Panc1 (cell line): ENCODE measurements at regions not wholly inside any gene's neighbourhood (a gene's known extent, or its start where the extent isn't known, plus 50 kb on each side); places are given as distances from the start of the nearest gene placed in this dataset.

Experiments used
- ATAC-seq: fragments of 200-7000 bp; cut with Tn5 transposase; 2 replicates; pipeline ENCODE4 v1.9.1; 2020; ENCODE audit warnings: mild to moderate bottlenecking, moderate library complexity
- BruUV-seq: library from RNA; stranded (reverse); fragments of 400-500 nt; replicated peaks from 2 replicates; lab custom pipeline; 2021; lab: Mats Ljungman, UMichigan
- CTCF ChIA-PET: fragments of 300-600 bp; sonication (Branson Sonifier 250); formaldehyde crosslinking; loops from one replicate; lab custom pipeline; 2022; ENCODE audit warnings: antibody characterized with exemption; lab: Charles Lee
- POLR2A ChIA-PET: fragments of 300-600 bp; sonication (Branson Sonifier 250); formaldehyde crosslinking; loops from one replicate; lab custom pipeline; 2022; ENCODE audit warnings: antibody characterized with exemption; lab: Charles Lee
- DNase-seq: peaks from one replicate; pipeline ENCODE4 v3.0.0-alpha.2; 2010; ENCODE audit warnings: low read depth, low spot score
- H3K27ac ChIP-seq: 2 replicates; pipeline ENCODE4 v1.5.1; 2011; ENCODE audit warnings: mild to moderate bottlenecking, low read length, inconsistent platforms
- H3K27me3 ChIP-seq: fragments of 200-500 bp; sonication (Bioruptor generic); 2 replicates; pipeline ENCODE4 v1.6.0; 2014; ENCODE audit warnings: low read length, inconsistent platforms; ENCODE audit not compliant: control insufficient read depth, insufficient read depth
- H3K36me3 ChIP-seq: fragments of 200-500 bp; sonication (Bioruptor generic); 2 replicates; pipeline ENCODE4 v1.5.1; 2014; ENCODE audit warnings: inconsistent platforms, mild to moderate bottlenecking, low read length, moderate library complexity; ENCODE audit not compliant: control insufficient read depth, insufficient read depth
- H3K4me1 ChIP-seq: 2 replicates; pipeline ENCODE4 v1.5.1; 2011; ENCODE audit warnings: inconsistent platforms, mild to moderate bottlenecking, low read length, moderate library complexity; ENCODE audit not compliant: control insufficient read depth, insufficient read depth
- H3K4me3 ChIP-seq, 2 experiments: 2 replicates each; pipeline ENCODE4 v1.5.1; 2011 to 2012; ENCODE audit warnings: low read depth in 2 of 2, low read length in 2 of 2, mild to moderate bottlenecking in 2 of 2, inconsistent platforms in 1 of 2, moderate library complexity in 1 of 2
- H3K9me3 ChIP-seq: fragments of 200-500 bp; sonication (Bioruptor generic); 2 replicates; pipeline ENCODE4 v1.5.1; 2014; ENCODE audit warnings: low read depth, mild to moderate bottlenecking, inconsistent platforms, low read length, moderate library complexity; ENCODE audit not compliant: control insufficient read depth, insufficient read depth
- CTCF ChIP-seq: fragments of 450-650 bp; IDR thresholded peaks from 2 replicates; pipeline ENCODE4 v1.5.1; 2017; ENCODE audit warnings: mild to moderate bottlenecking
- POLR2AphosphoS5 ChIP-seq: IDR thresholded peaks from 2 replicates; pipeline ENCODE4 v1.6.1; 2012; ENCODE audit warnings: mild to moderate bottlenecking, low read depth, low read length, moderate library complexity
- REST ChIP-seq, 2 experiments: IDR thresholded peaks; 2 replicates each; pipeline ENCODE4 v1.6.1; 2011 to 2012; ENCODE audit warnings: low read depth in 2 of 2, control low read depth in 1 of 2, low read length in 1 of 2, mild to moderate bottlenecking in 1 of 2, moderate library complexity in 1 of 2; ENCODE audit not compliant: insufficient read depth in 1 of 2
- SIN3A ChIP-seq: IDR thresholded peaks from 2 replicates; pipeline ENCODE4 v1.6.1; 2012; ENCODE audit warnings: low read depth, mild to moderate bottlenecking, low read length, moderate library complexity, borderline replicate concordance; ENCODE audit not compliant: insufficient read depth
- TCF7L2 ChIP-seq: IDR thresholded peaks from 2 replicates; pipeline ENCODE4 v1.6.1; 2011; ENCODE audit warnings: mild to moderate bottlenecking, low read depth, low read length, inconsistent platforms
- in situ Hi-C: cut with HindIII; loops from 2 replicates; pipeline ENCODE4 v1.10.0; 2016; ENCODE audit warnings: low sequenced_read_pairs, low pct_unique_long_range_greater_than_20kb
- intact Hi-C: fragments of 100-400 bp; cut with micrococcal nuclease; formaldehyde crosslinking; loops from one replicate; pipeline ENCODE4 v1.10.0; 2022; ENCODE audit not compliant: unreplicated experiment

GRCh38 chr1:57603696-57604095, 179.8 kb upstream of the DAB1 start:
- ChIA-PET POLR2A (no interaction called here), CTCF (no interaction called here)
- DNase-seq (no peak), ATAC-seq (no peak)
- H3K4me3 ChIP-seq: no peak overlapping the region
- H3K27me3 ChIP-seq: no peaks in the 10 kb centered on the region
- no peaks in the 10 kb centered on the region for H3K36me3 ChIP-seq
- no peak overlapping the region for H3K27ac ChIP-seq
- intact Hi-C loops: no loop called here
- BruUV-seq: no TSS peak
- in situ Hi-C loops: no loop called here
- H3K4me1 ChIP-seq: no peaks in the 10 kb centered on the region
- TF ChIP-seq REST (IDR thresholded peaks at IDR 0.05; ENCODE audit: insufficient read depth in 1 of 2, low read depth in 2 of 2, low read length in 1 of 2) (no peak), POLR2AphosphoS5 (no peak), TCF7L2 (no peak), CTCF (no peak), SIN3A (no peak)
- no peaks in the 10 kb centered on the region for H3K9me3 ChIP-seq

DNA sequence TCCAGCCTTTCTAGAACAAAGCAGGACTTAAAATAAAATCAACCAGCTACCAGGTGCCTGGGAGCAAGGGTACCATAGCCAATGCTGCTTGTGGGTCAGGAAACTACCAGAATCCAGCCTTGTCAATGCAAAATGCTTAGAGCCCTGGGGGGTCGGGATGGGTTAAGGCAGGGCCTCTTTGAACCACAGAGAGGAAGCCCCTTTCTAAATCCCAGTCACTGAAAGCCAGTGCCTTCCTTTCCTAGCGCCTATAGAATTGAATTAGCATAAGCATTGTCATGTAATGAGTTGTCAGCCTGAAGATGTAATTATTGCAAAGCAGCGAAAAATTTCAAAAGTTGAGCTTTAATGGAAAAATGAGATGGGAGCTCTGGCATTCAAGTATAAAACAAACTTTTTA, 176.6 kb upstream of the DAB1 start:
- in situ Hi-C loops: no loop called here
- DNase-seq: no peak
- ChIA-PET CTCF (interaction anchor here (0.5 kb wide), 1 partner anchor 666 kb away, joined by 4 read pairs; no protein-coding TSS in a partner anchor), POLR2A (no interaction called here)
- no peak for ATAC-seq
- BruUV-seq: no TSS peak
- TF ChIP-seq CTCF (no peak), POLR2AphosphoS5 (no peak), TCF7L2 (no peak), SIN3A (no peak), REST (IDR thresholded peaks at IDR 0.05; ENCODE audit: insufficient read depth in 1 of 2, low read depth in 2 of 2, low read length in 1 of 2) (no peak)
- Histone ChIP-seq H3K4me3 (no peak overlapping the region), H3K4me1 (no peaks in the 10 kb centered on the region), H3K27ac (no peak overlapping the region), H3K27me3 (no peaks in the 10 kb centered on the region), H3K9me3 (no peaks in the 10 kb centered on the region), H3K36me3 (no peaks in the 10 kb centered on the region)
- intact Hi-C loops: no loop called here
